HG02763 (cell line): ENCODE measurements at regions not wholly inside any gene's neighbourhood (a gene's known extent, or its start where the extent isn't known, plus 50 kb on each side); places are given as distances from the start of the nearest gene placed in this dataset.

ENCODE experiments used
- ATAC-seq: cut with Tn5 transposase; IDR thresholded peaks from one replicate; pipeline ENCODE4 v1.9.1; 2021; ENCODE audit warnings: mild to moderate bottlenecking, moderate library complexity; ENCODE audit not compliant: unreplicated experiment

DNA sequence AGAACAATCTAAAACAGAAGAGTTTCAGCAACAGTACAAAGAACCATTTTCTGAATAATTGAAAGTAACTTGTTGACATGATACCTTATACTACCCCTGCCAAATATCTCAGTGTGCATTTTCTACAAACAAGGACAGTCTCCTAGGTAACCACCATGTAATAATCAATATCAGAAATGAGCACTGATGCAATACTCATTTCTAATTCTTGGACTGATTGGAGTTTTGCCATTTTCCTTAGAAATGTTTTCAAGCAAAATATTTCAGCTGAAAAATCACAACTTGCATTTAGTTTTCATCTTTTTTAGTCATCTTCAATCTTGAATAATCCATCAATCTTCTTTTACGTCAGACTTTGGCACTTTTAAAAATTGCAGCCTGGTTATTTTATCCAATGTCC lies 420.2 kb downstream of the CDC14C start:
- no peak for ATAC-seq

DNA sequence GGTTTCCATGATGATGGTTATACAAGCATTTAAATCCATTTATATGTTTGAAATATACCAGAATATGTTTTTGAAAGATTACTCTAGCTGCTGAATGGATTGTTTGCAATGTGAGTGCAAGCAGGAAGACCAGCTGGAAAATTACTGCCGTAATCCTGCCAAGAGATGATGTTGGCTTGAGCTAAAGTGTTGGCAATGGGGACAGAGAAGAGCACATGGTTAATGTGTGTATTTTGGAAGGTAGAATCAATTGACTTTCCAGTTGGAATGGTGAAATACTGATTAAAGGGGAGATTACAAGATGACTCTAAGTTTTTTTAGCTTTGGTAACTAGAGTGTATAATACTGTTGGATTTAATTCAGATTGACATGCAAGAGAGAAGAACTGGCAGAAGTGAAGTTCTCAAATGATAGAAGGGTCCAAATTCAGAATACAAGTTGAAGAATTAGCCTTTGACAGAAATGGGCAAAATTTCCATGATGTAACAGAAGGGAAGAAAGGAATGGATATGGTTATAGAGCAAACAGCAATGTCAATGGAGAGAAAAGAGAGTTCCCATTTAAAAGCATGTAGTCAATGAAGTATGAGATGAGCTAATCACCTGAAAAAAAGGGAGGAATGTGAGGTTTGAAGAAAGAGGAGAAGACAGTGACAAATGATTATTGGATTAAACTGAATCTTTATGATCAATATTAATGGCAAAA lies 422.0 kb downstream of the CDC14C start:
- ATAC-seq: no peak

DNA sequence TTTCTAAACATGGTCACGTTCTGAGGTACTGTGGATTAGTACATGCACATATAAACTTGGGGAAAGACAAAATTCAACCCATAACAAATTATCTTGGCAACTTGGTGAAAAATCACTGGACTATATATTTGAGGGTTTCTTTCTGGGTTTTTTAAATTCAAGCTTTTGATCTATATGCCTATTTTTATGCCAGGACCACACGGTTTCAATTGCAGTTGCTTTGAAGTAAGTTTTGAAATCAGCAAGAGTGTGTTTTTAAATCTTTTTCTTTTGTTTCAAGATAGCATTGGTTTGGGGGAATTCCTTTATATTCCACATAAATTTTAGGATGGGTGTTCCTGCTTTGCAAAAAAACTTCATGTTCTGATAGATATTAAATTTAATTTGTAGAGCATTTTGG lies 406.4 kb upstream of the VWC2 start:
- ATAC-seq: no peak

DNA sequence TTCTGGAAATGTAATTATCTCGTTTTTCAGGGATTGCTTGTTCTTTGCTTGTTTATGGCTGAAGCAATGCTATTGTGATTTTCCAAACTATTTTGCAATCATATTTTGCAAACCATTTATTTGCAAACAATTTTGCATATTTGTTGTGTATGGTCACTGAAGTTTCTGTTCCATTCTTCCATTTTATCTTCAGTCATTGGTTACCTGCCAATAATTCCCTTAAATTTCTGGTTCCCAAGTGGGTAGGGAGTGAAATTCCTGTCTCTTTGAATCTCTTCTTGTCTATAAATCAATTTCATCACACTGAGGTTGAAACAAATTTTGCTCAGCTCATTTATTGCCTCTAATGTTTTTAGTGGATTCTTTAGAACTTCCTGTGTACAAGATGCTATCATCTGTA lies 401.7 kb upstream of the VWC2 start:
- ATAC-seq: no peak

DNA sequence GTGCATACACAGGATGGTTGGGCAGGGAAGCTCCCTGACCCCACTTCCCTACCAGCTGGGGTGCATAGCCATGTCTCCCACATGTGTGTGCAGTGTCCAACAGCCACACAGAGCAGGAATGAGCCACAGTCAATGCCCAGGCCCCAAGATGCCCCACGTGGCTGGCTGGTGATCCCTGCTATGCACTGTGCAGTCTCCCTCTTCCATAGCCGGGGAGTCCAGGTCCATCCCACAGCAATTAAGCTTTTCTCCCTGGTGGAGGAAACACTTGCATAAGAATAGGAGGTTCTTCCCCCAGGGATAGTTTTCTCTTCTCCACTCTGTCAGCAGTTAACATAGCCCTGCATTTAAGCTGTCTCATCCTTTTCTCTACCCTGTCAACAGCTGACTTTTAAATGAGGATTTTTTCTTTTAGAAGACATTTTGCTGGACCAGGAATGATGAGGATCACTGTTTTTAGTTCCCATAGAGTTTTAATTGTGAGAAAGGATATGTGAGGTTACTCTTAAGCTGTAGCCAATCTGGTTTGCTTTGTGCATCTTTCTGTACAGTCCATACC lies 396.5 kb upstream of the VWC2 start:
- no peak for ATAC-seq

DNA sequence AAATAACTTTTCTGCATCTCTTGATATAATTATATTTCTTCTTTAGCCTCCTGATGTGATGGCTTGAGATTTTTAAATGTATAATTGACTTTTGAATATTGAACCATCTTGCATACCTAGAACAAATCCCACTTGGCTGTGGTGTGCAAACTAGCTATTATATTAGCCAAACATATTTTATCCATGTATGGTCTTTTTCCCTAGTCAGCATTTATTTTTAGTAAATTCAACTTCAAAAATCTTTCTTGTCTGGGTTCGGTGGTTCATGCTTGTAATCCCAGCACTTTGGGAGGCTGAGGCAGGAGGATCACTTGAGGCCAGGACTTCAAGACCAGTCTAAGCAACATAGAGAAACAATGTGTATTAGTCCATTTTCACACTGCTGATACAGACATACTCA lies 386.6 kb upstream of the VWC2 start:
- ATAC-seq: no peak

DNA sequence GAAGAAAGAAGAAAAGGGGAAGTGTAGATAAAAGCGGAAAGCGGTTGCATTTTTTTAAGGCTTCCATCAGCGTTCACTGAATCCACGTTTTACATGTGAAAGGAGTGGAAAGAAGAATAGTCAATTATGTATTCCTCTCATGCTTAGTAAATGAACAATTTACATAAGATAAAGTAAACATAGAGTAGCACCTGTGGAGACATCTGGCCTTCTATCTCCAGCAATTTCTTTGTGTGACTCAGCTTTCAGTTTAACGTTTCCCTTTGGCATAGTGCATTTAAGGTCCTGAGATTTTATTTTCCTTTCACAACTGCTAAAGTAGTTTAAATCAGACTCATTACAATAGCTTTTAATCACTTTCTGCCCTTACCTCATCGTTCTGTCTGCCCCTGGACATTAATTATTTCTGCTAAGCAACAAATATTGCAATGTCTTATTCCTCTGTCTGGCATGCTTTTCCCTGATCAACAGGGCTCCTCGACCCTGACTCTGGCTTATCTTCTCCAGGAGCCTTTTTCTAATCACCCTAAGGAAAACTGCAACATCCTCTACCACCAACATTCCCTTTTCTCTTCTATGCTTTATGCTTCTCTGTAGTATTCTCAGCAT lies 383.5 kb upstream of the VWC2 start:
- no peak for ATAC-seq

DNA sequence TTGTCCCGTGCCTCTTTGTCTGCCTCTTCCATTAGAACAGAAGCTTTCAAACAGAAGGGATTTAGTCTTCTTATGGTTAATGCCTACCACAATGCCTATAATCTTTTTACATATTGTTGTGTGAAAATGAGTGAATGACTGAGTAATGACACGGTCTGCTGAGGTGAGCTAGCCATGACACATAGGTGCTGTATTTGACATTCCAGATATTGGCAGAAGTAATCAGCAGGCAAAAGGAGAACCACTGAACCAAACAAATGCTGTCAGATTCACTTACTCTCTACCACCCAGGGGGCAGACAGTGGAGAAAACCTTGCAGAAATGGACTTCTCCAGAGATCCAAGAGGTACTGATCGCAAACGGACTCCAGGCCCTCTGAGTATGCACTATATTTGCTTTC lies 377.2 kb upstream of the VWC2 start:
- ATAC-seq: no peak

DNA sequence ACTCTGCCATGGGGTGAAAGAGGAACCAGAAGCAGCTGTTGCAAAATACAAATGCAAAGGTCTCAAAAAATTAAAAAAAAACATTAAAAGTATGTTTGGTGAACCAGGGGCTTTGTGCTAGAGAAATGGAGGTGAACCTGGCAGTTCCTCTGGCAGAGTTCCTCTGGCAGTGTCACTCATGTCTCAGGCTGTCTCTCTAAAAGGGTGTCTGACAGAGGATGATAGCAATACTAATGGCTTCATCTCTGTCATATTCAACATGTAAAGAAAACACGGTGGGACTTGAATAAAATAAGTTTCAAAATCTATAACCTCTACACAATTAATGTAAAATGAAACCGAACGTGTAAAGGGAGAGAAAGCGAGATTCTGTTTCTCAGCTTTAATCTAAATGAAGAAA lies 375.7 kb upstream of the VWC2 start:
- no peak for ATAC-seq

DNA sequence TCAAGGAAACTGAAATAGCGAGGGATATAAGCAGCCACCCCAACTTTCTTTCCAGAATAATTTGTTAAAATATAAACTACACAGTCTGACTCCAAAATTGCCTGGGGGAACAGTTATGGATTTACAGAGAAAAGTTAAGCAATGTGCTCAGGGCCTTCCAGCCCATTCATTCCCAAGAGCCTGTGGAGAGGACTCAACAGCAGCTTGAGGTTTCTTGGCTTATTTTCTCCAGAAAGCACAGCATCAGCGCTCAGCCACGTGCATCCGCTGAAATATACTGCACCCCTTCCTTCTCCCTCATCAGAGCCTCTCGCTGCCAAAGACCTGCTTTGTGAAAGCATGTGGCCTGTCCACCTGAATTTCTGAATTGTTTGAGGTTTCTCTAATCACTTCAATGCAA lies 375.2 kb upstream of the VWC2 start:
- no peak for ATAC-seq

DNA sequence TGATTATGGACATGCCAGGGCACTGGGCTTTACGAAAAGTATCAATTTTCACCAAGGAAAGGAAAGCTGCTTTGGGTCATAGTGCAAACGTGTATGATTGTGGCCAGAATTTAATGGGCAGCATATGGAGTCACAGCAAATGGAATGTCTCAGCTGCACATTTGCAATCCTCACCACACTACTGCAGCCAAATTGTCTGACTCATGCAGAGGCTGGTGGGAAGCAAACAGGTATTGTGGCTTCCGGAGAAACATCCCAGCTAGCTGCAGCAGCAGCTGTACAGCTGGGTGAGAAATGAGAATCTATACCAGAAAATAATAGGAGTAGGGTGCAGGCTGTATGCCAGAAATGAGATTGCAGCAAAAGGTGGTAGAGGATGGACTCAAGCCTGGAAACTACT lies 374.7 kb upstream of the VWC2 start:
- ATAC-seq: no peak

DNA sequence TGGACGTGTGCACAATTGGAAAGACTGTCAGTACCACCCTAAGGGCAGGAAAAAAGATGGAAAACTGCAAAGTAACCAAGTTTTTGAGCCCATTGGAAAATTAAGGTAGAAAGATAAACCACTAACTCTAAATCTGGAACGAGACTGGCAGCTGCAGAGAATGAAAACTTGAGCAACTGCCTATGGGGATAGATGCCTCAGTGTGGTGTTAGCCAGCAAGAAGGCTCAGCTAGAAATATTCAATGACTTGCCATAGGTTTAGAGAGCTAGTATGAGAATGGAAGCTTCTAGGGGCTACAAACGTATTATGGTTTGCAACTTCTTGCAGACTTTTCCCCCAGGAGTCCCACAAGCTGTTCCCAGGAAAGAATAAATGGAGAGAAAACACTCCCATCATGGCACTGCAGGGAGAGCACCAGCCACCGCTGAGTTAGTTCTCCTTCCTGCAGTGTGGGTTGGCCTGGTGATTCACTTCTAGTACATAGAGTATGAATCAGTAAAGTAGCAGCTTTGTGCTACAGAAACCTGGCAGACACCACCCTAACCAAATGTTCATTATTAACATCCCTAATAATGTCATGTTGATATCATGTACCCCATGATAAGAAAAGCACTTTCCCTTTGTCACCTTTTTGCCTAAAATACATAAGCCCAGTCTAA lies 372.4 kb upstream of the VWC2 start:
- no peak for ATAC-seq

DNA sequence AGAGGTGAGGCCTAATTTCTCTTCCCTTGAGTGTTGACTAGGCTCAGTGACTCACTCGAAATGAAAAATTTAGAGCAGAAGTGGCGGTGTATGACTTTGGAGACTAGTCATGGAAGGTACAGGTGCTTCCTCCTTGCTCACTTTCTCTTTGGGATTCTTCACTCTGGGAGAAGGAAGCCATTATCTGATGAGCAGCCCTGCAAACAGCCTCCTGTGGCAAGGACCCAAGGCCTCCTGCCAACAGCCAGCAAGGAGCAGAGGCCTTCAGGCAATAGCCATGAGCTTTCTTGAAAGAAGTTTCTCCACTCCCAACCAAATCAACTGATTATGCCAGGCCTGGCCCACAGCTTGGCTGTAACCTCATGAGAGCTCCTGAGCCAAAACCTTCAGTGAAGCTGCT lies 369.6 kb upstream of the VWC2 start:
- ATAC-seq: no peak

DNA sequence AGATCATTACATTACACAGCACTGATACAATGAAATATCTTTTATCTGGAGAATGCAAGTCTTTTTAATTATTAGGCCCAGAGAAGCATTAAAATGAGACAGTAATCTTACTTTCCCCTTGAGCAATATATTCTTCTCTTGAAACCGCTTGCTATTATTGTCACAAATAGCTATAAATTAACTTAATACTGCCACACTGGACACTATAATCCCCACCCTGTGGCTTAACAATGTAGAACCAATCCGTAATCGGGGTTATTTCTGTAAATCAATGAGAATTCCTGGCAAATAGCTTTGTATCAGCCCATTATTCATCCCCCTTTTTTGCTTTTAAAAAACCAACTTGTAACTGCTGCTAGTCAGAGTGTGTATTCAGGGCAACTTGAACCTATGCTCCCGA lies 366.2 kb upstream of the VWC2 start:
- ATAC-seq: no peak

DNA sequence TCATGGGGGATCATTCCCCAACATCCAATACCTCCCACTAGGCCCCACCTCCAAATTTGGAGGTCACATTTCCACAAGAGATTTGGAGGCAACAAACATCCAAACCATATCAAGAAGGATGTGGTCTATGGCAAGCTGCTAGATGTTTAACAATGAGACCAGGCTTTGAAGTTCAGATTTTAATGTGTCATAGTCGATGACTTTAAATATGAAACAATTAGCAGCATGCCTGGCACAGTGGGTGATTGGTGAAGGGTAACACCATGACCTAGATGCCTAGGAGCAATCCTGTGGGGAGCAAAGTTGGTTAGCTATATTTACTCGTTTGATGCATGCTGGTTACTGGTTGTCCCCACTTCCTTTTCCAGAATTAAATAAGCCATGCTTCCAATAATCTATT lies 356.4 kb upstream of the VWC2 start:
- no peak for ATAC-seq

DNA sequence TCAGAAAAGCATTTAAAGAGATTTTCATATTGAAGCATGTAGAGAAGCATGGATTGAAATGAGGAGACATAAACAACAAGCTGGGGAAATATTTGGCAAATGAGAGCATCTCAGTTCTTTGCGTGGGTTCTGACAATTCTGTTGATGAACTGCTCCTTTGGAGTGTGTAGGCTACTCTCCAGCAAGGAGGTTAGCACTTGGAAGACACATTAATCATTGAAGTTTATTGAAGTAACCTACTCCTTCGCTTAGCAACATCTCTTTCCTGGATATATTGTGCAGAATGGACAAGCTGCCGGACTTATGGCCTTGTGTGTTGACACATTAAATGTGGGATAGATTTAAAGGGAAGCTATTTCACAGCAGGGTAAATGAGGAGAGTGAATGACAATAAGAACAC lies 354.5 kb upstream of the VWC2 start:
- no peak for ATAC-seq

DNA sequence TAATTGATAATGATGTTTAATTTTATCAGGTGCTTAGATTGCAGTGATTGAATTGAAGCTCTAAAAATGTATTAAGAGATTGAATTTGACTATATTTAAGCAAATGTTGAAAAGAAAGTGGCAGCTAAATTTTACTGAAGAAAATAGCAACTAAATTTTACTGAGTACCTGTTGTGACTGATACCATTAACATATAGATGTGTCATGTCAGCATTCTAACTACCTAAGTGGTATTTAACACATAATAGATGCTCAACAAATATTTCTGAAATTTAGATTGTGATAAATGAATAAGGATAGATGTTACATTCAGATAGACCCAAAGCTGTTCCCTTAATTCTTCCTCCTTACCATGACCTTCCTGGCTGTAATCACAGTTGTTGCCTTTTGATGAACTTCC lies 350.9 kb upstream of the VWC2 start:
- no peak for ATAC-seq

DNA sequence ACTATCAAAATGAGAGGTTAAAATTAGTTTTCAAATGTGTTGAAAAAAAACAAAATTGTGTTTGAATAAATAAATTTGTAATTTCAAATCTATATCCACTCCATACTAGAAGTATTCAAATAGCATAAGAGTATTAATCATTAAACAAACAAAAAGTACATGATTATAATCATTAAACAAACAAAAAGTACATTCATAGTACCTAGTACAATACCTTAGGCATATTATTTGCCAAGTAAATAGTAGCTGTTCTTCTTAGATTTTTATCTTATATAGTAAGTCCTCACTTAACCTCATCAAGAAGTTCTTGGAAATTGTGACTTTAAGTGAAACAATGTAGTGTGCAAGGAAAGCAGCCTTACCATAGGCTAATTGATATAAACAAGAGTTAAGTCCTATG lies 349.3 kb upstream of the VWC2 start:
- ATAC-seq: no peak

DNA sequence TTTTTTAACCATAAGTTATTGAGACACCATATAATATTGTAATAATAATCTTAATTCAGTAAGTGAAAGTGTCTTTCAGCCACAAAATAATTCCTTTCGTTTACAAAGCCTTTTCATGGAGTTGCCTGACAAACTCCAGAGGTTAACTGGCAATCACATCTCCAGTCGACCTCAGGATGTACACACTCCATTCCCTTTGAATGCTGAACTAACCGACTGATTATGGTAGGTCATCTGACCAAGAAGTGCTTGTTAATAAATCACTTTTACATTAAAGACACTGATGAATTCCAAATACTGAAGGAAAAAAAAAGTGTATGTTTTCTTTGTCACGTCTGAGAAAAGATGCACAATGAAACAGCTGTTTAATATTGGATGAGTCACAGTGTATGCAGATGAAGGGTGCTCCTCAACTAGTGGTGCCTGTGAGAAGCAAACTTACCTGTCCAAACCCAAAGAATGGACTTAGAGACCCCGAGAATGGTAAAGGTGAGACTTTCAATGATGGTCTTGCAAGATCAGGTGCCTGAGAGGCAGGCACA lies 348.1 kb upstream of the VWC2 start:
- ATAC-seq: no peak

DNA sequence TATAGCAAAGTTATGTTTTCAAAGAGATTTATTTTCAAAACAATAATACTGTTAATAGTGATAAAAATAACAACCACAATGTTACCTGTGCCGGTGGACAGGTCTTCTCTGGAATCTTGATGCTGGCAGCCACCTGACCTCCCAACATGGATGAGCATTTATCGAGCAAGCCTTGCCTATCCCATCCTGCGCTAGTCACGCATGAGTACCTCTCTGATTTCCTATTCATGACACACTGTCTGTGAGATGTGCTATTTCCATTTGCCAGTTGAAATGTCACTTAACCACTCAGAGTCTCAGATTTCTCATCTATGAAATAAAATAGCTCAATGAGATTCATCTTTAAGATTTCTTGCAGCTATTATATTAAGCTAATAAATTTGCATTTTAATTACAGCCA lies 341.2 kb upstream of the VWC2 start:
- ATAC-seq: no peak

DNA sequence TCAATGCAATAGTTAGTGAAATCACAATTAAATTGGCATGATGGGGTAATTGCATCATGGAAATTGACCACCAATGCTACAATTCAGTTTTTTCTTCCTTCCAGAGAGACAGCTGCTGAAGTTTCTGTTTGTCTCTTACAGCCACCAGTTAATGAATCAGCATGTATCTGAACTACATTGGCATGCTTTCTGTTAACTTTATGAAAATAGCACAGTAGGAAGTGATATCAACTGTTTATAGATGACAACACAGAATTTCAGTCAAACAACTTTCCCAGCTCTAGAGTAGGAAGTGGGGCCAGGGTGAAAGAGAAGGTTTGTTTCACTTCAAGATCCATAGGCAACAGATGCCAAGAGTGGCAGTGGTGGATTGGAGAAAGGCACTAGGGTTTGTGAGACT lies 339.6 kb upstream of the VWC2 start:
- ATAC-seq: no peak

DNA sequence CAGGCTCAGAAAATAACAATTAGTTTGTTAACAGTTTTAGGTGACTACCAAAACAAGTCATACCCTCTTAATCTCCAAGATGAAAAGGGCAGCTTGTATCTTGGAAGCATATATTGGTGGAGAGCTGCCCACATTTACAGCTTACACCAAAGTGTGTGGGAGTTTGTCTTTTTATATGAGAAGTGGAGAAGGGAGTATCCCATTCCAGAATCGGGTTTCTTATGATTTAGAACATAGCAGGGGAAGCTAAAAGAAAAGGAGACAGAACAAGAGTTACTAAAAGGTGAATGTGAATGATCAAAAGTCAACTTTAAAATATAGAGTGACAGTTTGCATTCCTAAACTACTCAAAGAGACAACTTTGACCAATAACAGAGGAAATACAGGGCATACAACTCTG lies 338.6 kb upstream of the VWC2 start:
- ATAC-seq: no peak
